NCI-H2227 (cell line): ENCODE measurements at regions not wholly inside any gene's neighbourhood (a gene's known extent, or its start where the extent isn't known, plus 50 kb on each side); places are given as distances from the start of the nearest gene placed in this dataset.

Source experiments
- DNase-seq: peaks from one replicate; lab custom pipeline; 2025; ENCODE audit not compliant: unreplicated experiment; lab: John Stamatoyannopoulos, UW

DNA sequence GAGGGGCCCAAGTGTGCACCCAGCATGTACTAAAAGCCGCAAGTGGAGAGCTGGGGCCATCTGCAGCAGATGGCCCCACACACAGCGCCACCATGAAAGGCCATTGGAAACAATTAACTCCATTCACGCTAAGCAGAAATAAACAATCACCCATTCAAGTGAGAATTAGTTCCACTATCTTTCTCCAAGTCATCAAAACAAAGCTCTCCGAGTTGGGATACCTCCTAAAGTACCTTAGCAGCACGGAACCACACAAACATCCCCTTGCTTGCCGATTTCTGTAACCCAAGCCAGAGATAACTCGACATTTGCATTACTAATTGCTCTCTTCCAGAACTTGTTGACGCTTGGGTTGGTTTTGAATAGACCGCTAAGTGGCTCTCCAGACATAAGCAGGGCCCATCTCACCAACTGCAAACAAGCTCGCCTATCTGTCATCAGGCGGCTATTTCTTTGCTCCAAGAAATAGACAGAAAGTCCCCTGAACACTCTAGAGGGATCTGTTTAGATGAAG is 840.6 kb upstream of the SALL3 start:
- DNase-seq = no peak

- DNase-seq = no peak
These were observed 839.3 kb upstream of the SALL3 start for GRCh38 chr18:78140294-78140693.

GRCh38 chr18:78144669-78145068 is 834.9 kb upstream of the SALL3 start:
- no peak for DNase-seq

GRCh38 chr18:78145096-78145495 is 834.5 kb upstream of the SALL3 start:
- DNase-seq = no peak

DNA sequence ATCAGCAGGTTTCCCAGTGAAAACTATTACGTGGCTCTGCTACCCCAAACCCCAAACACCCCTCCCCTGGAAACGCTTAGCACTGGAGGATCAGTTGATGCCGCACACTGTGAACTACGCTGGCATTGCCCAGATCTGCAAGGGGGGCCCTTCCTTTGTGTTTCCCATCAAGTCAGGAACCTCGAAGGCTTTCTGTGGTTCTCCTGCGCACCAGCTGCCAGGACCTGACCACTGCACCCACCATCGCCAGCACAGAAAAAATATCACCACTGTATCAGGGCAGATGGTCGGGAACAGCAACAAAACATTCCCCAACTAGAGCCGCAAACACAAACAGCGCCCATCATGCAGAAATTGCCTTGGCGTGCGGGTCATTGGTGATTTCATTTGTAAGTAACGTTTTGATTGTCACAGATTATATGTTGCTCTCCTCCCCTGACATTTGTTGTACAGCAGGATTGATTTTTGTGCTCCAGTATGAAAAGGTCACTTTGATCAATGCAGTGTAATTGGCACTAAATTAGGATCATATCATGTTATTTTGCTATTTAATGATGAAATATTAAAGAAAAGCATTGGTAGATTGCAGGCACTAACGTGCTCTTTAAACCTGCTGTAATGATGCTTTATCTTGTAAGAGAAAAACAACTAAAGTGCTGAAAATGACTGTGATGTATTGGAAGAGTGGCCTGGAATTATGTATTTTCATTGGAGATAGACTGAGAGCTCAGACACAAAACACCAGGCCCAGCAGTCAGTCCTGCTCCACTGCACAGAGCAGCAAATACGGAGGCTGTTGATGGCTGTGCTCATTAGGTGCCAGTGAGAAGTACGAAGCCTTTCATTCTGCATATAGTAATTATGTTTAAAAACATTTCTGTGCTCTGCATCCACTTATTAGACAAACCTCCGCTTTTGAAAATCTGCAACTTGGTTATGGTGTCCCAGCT is 833.2 kb upstream of the SALL3 start:
- no peak for DNase-seq

DNA sequence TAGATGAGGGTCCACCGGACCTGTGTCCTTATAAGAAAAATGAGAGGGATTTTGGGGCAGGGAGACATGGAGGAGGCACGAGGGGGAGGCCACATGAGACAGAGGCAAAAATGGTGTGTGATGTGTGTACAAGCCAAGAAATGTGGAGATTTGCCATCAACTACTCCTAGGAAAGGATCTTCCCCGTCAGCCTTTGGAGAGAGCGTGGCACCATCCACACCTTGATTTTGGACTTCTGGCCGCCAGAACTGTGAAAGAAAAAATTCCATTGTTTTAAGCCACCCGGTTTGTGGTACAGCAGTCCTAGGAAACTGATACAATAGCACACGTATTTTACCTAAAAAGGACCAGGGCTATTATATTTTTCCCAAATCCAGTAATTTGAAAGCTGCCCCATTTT is 829.0 kb upstream of the SALL3 start:
- DNase-seq = no peak

DNA sequence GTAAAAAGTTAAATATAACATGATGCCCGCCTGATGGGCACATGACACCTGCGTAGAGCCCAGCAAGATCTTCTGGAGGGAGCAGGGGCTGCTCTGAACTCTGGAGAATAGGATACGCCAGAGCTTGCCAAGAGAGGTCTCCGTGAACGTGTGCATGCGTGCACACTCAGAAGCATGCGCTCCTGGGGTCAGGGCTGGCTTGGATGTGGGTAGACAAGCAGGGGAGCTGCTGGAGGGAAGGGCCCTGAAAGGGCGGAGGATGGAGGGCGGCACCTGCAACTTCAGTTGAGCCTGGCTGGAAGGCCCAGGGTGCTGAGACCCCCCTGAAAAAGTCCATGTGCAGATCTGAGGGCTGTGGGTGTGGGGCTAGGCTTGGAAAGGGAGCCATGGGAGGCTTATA is 828.4 kb upstream of the SALL3 start:
- no peak for DNase-seq

DNA sequence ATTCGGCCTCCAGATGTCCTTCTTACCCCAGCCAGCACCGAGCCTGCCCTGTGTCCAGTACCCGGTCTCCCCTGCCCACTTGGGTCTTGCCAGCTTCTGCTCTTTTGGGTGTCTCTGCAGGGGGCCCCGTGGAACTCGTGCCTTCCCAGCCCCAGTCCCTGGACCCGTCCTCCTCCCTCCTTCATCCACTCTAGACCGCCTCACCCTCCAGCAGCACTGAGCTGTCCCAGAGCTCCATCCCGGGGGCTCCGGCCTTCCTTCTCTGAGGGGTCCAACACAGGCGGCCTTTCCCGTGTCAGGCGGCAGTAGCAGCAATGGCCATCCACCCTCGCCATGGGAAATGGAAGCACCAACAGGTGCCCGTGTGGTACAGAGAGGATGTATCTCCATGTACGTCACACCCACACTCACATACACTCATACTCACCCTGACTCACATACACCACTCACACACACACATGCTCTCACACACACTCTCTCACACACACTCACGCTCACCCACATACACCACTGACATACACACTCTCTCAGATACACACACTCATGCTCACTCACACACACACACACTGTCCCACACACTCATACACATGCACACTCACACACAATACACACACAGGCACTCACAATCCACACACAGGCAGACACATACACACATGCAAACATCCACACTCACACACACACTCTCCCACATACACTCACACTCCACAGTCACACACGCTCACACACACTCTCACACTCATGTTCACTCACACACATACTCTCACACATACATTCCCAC is 827.5 kb upstream of the SALL3 start:
- no peak for DNase-seq

DNA sequence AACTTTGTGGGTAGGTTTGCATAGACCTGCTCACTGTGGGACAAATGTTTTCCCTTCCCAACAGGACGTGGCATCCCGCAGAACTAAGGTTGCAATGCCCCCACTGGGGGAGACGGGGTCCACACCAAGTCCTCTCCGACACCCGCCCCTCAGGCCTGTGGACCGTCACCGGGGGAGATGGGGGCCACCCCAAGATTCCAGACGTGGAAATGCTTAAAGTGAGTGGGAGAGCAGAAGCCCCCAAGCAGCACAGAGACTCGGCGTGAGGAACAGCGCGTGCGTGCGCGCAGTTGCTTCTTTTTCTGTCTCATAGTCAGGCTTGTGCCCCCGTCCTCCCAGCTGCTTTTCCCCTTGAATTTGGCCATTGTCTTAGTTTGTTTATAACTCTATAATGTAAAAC is 826.3 kb upstream of the SALL3 start:
- DNase-seq = no peak

- DNase-seq = no peak
These were observed 825.2 kb upstream of the SALL3 start for GRCh38 chr18:78154444-78154843.

GRCh38 chr18:78154853-78155252 is 824.8 kb upstream of the SALL3 start:
- DNase-seq = no peak

- DNase-seq = no peak
These were observed 823.2 kb upstream of the SALL3 start for GRCh38 chr18:78156466-78156865.

DNA sequence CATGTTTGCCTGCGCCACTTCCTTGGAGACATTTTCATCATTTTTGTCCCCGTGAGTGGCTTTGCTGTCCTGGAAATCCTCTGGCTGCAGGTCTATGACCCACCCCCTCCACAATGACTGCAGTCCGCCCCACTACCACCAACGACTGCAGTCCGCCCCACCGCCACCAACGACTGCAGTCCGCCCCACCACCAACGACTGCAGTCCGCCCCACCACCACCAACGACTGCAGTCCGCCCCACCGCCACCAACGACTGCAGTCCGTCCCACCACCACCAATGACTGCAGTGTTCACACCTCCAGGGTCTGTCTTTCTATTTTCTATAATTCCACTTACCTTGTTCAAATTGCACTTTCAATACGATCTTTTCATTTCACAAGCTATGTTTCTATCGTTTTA is 820.7 kb upstream of the SALL3 start:
- no peak for DNase-seq

- DNase-seq = no peak
These were observed 820.2 kb upstream of the SALL3 start for GRCh38 chr18:78159397-78159796.

- DNase-seq = no peak
These were observed 818.5 kb upstream of the SALL3 start for GRCh38 chr18:78160961-78161656.

DNA sequence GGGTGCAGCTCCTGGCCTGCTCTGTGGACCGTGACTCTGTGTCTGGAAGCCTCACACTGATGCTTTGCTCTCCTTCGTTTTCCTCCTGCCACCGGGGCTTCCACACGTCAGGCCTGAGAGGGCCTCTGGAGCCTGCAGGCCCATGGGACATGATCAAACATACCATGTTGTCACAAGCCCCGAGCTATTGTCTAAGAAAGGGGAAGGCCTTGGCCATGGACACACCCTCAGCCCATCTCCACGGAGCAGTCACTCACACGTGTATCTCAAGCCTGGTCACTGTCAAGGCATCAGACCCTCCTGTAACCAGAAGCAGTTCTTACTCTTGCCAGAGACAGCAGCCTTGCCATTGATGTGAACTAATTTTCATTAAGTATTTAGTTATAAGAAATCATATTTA is 814.1 kb upstream of the SALL3 start:
- DNase-seq = no peak

- DNase-seq = no peak
These were observed 811.1 kb upstream of the SALL3 start for GRCh38 chr18:78168526-78168925.

GRCh38 chr18:78169174-78169864 is 810.3 kb upstream of the SALL3 start:
- DNase-seq = no peak

DNA sequence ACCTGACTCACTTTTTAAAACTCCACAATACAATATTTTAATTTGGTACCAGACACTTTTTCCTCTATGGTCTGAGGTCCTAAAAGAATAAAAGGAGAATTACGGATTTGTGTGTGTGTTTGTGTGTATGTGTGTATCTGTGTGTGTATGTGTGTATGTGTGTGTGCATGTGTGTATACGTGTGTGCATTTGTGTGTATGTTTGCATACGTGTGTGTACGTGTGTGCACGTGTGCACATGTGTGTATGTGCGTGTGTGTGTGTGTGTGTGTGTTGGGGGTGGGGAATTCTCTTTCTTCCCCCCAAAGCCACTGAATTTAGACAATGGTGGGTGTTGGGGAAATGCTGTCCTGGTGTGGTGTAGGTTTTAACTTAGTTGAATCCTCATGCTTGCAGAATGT is 807.7 kb upstream of the SALL3 start:
- DNase-seq = no peak

DNA sequence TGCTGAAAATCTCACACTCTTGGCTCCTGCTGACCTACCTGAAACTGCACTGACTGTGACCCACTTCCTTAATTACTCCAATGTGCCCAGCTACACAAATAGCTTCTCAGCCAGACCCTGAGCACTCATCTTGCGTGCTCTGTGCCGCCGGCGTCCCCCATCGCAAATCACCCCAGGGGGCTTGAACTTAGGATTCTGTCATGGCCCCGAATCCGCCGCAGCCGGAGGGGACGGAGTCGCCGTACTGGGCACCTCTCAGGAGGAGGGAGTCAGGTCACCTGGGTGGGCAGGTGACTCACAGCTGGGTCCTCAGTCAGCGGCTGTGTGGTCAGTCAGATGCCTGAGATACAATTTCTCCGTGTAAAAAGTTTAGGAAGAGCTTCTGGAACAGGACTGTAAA is 804.9 kb upstream of the SALL3 start:
- DNase-seq = no peak

DNA sequence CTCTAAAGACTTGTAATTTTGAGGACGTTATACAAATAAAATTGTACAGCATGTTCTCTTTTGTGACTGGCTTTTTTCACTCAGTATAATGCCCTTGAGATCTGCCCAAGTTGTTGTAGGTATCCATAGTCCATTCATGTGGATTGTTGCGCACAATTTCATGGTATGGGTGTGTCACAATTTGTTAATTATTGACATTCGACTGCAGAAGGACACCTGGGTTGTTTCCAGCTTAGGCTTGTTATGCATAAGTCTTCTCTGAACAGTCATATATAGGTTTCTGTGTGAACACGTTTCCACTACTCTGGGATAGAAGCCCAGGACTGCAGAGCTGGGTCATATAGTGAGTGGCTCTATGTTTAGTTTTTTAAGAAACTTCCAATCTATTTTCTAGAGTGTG is 800.8 kb upstream of the SALL3 start:
- DNase-seq = no peak
